Fibroblast of the aortic adventitia (primary cell): ENCODE measurements at regions not wholly inside any gene's neighbourhood (a gene's known extent, or its start where the extent isn't known, plus 50 kb on each side); places are given as distances from the start of the nearest gene placed in this dataset.

Experiments
- DNase-seq: peaks from one replicate; pipeline ENCODE4 v3.0.0-alpha.2; 2010; ENCODE audit warnings: low read depth
- H3K4me3 ChIP-seq: 2 replicates; pipeline ENCODE4 v1.5.1; 2011; ENCODE audit warnings: low read depth, mild to moderate bottlenecking, control low read depth, low read length, moderate library complexity
- TF ChIP-seq, protein P1 (sequence below): IDR thresholded peaks from 2 replicates; pipeline ENCODE4 v1.5.1; 2011; ENCODE audit warnings: mild to moderate bottlenecking, low read length, control low read depth, inconsistent platforms; ENCODE audit not compliant: insufficient read depth

DNA sequence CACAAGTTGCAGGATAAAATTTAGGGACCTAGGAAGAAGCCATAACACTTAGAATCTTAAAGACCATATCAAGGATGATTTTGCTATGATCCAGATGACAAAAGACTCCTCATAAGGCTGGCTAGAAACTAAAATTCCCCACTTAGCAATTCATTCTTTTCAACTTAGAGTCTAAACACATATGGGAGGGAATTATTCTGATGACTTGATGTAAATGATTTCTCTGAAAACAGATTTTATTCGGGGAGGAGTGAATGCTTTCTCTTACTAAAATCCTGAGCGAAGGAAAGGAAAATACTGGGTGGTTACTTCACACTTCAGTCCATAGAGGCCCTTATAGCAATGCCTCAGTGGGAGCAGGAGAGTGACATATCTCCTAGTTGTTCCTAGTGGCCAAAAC, 138.7 kb upstream of the SORCS1 start:
- TF ChIP-seq, protein P1, sequence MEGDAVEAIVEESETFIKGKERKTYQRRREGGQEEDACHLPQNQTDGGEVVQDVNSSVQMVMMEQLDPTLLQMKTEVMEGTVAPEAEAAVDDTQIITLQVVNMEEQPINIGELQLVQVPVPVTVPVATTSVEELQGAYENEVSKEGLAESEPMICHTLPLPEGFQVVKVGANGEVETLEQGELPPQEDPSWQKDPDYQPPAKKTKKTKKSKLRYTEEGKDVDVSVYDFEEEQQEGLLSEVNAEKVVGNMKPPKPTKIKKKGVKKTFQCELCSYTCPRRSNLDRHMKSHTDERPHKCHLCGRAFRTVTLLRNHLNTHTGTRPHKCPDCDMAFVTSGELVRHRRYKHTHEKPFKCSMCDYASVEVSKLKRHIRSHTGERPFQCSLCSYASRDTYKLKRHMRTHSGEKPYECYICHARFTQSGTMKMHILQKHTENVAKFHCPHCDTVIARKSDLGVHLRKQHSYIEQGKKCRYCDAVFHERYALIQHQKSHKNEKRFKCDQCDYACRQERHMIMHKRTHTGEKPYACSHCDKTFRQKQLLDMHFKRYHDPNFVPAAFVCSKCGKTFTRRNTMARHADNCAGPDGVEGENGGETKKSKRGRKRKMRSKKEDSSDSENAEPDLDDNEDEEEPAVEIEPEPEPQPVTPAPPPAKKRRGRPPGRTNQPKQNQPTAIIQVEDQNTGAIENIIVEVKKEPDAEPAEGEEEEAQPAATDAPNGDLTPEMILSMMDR, result no peak
- H3K4me3 ChIP-seq, result no peak overlapping the region
- DNase-seq, result no peak

DNA sequence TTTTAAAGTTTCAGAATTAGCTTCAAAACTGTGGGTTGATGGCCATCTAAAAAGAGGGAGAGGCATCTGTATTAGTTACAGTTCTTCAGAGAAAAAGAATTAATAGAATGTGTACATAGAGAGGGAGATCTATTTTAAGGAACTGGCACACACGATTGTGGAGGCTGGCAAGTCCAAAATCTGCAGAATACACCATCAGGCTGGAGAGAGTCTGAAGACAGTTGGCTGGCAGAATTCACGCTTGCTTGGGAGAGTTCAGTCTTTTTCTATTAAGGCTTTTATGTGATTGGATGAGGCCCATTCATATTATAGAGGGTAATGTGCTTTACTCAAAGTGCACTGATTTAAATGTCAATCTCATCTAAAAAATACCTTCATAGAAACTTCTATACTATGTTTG, 135.1 kb upstream of the SORCS1 start:
- no peak for DNase-seq
- no peak overlapping the region for H3K4me3 ChIP-seq
- TF ChIP-seq, protein P1, result no peak

DNA sequence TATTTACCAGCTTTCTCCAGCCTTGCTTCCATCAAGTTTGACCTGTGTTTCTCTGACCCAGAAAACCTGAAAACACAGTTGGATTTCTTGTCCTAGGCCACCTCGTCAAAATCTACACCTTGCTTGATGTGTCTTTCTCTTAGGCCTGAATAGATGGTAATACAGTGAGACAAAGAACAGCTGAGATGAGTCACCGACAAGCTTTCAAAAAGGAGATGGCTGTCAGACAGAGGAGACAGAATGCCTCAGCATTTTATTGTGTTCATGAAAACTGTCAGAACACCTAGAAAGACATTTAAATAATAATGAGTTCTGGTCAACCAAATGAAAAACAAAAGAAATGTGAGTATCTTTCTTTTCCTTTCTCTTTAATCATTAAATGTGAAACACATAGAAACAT, 119.7 kb upstream of the SORCS1 start:
- no peak overlapping the region for H3K4me3 ChIP-seq
- TF ChIP-seq, protein P1, result no peak
- DNase-seq, result no peak

DNA sequence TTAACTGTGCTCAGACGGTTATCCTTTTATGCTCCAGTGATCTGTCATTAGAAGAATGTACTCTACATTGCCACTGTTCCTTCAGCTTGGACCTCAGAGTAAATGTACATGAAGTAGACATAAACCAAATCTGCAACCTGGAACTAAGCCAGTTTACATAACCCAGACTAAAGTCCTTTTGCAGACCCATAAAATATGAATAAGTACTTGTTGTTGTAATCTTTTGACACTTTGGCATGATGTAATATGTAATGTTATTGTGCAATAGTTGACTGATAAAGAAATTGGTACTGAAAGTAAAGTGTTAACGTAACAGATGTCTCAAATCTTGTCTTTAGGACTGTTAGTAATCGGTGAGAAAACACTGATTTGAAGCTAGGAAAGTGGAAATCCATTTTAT, 115.8 kb upstream of the SORCS1 start:
- DNase-seq, result no peak
- H3K4me3 ChIP-seq, result no peak overlapping the region
- TF ChIP-seq, protein P1, result no peak

DNA sequence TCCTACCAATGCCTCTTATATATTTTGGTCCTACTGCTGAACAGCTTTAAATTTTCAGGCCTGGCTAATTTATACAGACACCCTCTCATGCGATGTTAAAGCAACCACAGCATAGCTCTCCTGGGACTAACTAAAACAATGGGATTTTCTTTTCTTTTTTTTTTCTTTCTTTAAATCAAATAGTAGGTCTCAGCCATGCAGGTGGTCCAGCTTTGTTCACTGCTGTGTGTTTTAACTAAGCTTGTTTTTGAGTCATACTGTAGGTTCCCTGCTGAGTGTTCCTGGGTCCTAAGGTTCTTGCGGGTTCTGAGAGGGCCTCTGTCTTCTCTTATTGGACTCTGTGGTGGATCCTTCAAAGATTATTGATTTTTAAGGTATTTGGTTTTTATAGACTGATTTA, 113.1 kb upstream of the SORCS1 start:
- DNase-seq, result no peak
- TF ChIP-seq, protein P1, result no peak
- no peak overlapping the region for H3K4me3 ChIP-seq

DNA sequence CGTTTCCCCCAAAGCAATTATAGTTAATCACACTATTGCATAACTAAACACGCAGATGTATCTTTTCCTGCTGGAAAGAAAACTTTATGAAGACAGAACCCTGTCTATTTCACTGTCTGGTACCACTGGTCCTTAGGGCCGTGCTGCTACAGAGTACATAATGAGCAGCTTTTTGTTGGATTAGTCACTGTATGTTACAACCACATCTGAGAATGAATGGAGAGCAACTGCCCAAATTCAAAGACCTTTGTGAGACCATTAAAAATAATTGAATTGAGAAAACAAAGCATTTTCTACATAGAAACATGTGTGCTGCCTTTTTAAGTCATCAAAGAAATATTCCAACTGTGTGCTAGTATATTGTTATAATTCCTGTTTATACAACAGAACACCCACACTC, 111.3 kb upstream of the SORCS1 start:
- DNase-seq, result no peak
- TF ChIP-seq, protein P1, result no peak
- H3K4me3 ChIP-seq, result no peak overlapping the region

DNA sequence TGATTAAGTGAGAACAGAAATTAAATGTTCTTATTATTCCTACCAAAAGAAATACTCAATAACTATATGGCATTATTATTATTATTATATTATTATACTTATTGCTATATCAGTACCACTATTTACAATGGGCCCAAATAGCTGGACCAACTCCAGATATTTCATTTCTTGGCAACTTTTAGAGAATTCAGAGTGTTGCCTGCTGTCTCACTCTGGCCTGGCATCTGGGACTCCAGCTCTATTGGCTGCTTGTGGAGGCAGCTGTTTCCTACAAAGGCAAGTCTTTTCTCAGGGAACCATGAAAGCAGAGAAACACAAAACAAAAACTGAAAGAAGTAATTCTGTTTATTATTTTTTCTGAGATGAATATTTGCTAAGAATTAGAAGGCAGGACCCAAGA, 105.1 kb upstream of the SORCS1 start:
- no peak for DNase-seq
- H3K4me3 ChIP-seq, result no peak overlapping the region
- TF ChIP-seq, protein P1, result no peak
